GM10266 (cell line): ENCODE measurements at regions not wholly inside any gene's neighbourhood (a gene's known extent, or its start where the extent isn't known, plus 50 kb on each side); places are given as distances from the start of the nearest gene placed in this dataset.

Source experiments
- DNase-seq: peaks from one replicate; pipeline ENCODE4 v3.0.0; 2012; ENCODE audit errors: extremely low spot score
- CTCF ChIP-seq: IDR thresholded peaks from 2 replicates; pipeline ENCODE4 v1.5.1; 2012; ENCODE audit warnings: mild to moderate bottlenecking, low read depth; ENCODE audit not compliant: control insufficient read depth, insufficient read depth; ENCODE audit errors: missing control alignments

- DNase-seq: no peak
- no peak for TF ChIP-seq CTCF
Measured at GRCh38 chr11:44379141-44380008, 69.4 kb upstream of the ALX4 start.

- DNase-seq: no peak
- TF ChIP-seq CTCF: no peak
Measured at GRCh38 chr11:44380009-44380313, 70.0 kb upstream of the ALX4 start.

- no peak for DNase-seq
- TF ChIP-seq CTCF: no peak
Measured at GRCh38 chr11:44380820-44381219, 70.9 kb upstream of the ALX4 start.

- no peak for TF ChIP-seq CTCF
- DNase-seq: no peak
Measured at GRCh38 chr11:44381261-44381660, 71.3 kb upstream of the ALX4 start.

- TF ChIP-seq CTCF: no peak
- DNase-seq: no peak
Measured at GRCh38 chr11:44382118-44382517, 72.2 kb upstream of the ALX4 start.

DNA sequence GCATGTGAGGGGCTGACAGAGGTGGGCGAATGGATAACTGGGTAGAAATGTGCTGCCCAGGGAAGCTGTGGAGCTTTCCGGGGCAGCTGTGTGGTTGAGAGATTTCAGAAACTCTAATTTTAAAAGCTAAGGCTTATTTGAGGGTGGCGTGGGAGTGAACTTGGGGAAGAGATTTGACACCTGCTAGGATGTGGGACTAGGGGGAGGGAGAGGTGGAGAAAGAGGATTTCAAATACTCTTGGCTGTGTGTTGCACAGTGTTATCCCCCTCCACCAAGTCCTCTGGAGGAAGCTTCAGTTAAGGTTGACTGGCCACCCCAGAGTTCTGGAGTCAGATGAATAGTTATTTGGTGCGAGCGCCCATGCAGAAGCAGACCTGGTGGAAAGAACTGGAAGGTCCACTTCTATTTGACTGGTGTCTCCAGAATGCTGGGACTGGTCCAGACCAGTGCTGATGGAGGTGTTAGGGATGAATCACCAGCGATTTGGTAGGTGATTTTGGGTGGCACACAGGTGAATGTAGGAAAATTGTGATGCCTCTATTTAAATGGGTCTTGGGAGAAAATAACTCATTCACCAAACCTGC, 72.8 kb upstream of the ALX4 start:
- no peak for DNase-seq
- no peak for TF ChIP-seq CTCF

GRCh38 chr11:44383246-44383645, 73.3 kb upstream of the ALX4 start:
- TF ChIP-seq CTCF: no peak
- DNase-seq: no peak
